Esophagus squamous epithelium (tissue), 4 donors: ENCODE measurements at regions not wholly inside any gene's neighbourhood (a gene's known extent, or its start where the extent isn't known, plus 50 kb on each side); places are given as distances from the start of the nearest gene placed in this dataset.

Source experiments
- POLR2A ChIP-seq, 4 donors: fragments of 450-650 bp; IDR thresholded peaks; one replicate each; pipeline ENCODE4 v1.6.1; 2017; ENCODE audit warnings: antibody characterized with exemption in 4 of 4, mild to moderate bottlenecking in 4 of 4, moderate library complexity in 3 of 4
- TF ChIP-seq, protein P1 (sequence below), 6 experiments: fragments of 450-650 bp in 4 of 6; fragments of 200-600 bp in 2 of 6; sonication (generic) in 2 of 6; IDR thresholded peaks; one replicate each; pipeline ENCODE4 v1.5.1; 2016 to 2019; ENCODE audit warnings: antibody characterized with exemption in 6 of 6, mild to moderate bottlenecking in 4 of 6, moderate library complexity in 4 of 6

GRCh38 chr2:53127061-53127650, 640.4 kb upstream of the CHAC2 start:
- TF ChIP-seq, protein P1, sequence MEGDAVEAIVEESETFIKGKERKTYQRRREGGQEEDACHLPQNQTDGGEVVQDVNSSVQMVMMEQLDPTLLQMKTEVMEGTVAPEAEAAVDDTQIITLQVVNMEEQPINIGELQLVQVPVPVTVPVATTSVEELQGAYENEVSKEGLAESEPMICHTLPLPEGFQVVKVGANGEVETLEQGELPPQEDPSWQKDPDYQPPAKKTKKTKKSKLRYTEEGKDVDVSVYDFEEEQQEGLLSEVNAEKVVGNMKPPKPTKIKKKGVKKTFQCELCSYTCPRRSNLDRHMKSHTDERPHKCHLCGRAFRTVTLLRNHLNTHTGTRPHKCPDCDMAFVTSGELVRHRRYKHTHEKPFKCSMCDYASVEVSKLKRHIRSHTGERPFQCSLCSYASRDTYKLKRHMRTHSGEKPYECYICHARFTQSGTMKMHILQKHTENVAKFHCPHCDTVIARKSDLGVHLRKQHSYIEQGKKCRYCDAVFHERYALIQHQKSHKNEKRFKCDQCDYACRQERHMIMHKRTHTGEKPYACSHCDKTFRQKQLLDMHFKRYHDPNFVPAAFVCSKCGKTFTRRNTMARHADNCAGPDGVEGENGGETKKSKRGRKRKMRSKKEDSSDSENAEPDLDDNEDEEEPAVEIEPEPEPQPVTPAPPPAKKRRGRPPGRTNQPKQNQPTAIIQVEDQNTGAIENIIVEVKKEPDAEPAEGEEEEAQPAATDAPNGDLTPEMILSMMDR (IDR thresholded peaks at IDR 0.05): no peak
- no peak for TF ChIP-seq POLR2A (IDR thresholded peaks at IDR 0.05)
